Thymus (tissue), 11 donors: ENCODE measurements at regions not wholly inside any gene's neighbourhood (a gene's known extent, or its start where the extent isn't known, plus 50 kb on each side); places are given as distances from the start of the nearest gene placed in this dataset.
"Not testable (repeated sequence)": the region's sequence is repeated elsewhere in the genome, so short reads cannot be mapped to it uniquely, and the experiment has no call there.

Source experiments
- DNase-seq, 9 donors: peaks; one replicate each; pipeline ENCODE4 v3.0.0-alpha.2; 2013; ENCODE audit warnings: low spot score in 9 of 9, low read depth in 6 of 9, missing footprints in 1 of 9
- H3K27ac ChIP-seq, 2 donors: one replicate each; pipeline ENCODE4 v1.5.1; 2013; ENCODE audit warnings: control low read depth in 1 of 2, low read depth in 1 of 2, low read length in 1 of 2, mild to moderate bottlenecking in 1 of 2, moderate library complexity in 1 of 2
- H3K27me3 ChIP-seq, 2 donors: one replicate each; pipeline ENCODE4 v1.5.1; 2013; ENCODE audit warnings: low read length in 1 of 2; ENCODE audit not compliant: control insufficient read depth in 2 of 2, insufficient read depth in 1 of 2
- H3K36me3 ChIP-seq, 2 donors: one replicate each; pipeline ENCODE4 v1.5.1; 2013; ENCODE audit warnings: low read length in 1 of 2, mild to moderate bottlenecking in 1 of 2, moderate library complexity in 1 of 2; ENCODE audit not compliant: control insufficient read depth in 2 of 2, insufficient read depth in 2 of 2
- H3K4me1 ChIP-seq, 2 donors: one replicate each; pipeline ENCODE4 v1.5.1; 2013; ENCODE audit warnings: low read length in 2 of 2; ENCODE audit not compliant: control insufficient read depth in 2 of 2, insufficient read depth in 2 of 2
- H3K4me3 ChIP-seq, 2 donors: one replicate each; pipeline ENCODE4 v1.5.1; 2013; ENCODE audit warnings: low read length in 2 of 2, control low read depth in 1 of 2, mild to moderate bottlenecking in 1 of 2
- H3K9me3 ChIP-seq, 2 donors: one replicate each; pipeline ENCODE4 v1.5.1; 2013; ENCODE audit warnings: low read length in 1 of 2, mild to moderate bottlenecking in 1 of 2; ENCODE audit not compliant: control insufficient read depth in 2 of 2, insufficient read depth in 1 of 2
- WGBS: extraction: QIAGEN DNeasy Blood & Tissue Kit; methylation state at CpG from one replicate; pipeline ENCODE4 v1.1.7; 2013; 5-methylcytosine and 5-hydroxymethylcytosine counted together
- donor health status: healthy.

GRCh38 chr3:182325213-182325950 lies 467.9 kb upstream of the ATP11B start:
- Histone ChIP-seq H3K36me3 (no peaks in the 10 kb centered on the region), H3K9me3 (no peaks in the 10 kb centered on the region), H3K27ac (no peak overlapping the region), H3K4me3 (no peak overlapping the region), H3K4me1 (no peaks in the 10 kb centered on the region), H3K27me3 (no peaks in the 10 kb centered on the region)
- DNase-seq = no peak
- 90% methylated on average over 10 of the region's 10 CpGs for WGBS

GRCh38 chr3:182327196-182327681 lies 466.1 kb upstream of the ATP11B start:
- H3K9me3 ChIP-seq = no peaks in the 10 kb centered on the region
- H3K27me3 ChIP-seq = no peaks in the 10 kb centered on the region
- no peaks in the 10 kb centered on the region for H3K36me3 ChIP-seq
- no peak overlapping the region for H3K4me3 ChIP-seq
- no peak overlapping the region for H3K27ac ChIP-seq
- no peak for DNase-seq
- 65% methylated on average over 10 of the region's 10 CpGs for WGBS
- no peaks in the 10 kb centered on the region for H3K4me1 ChIP-seq

- DNase-seq = no peak
- no peaks in the 10 kb centered on the region for H3K27me3 ChIP-seq
- no peaks in the 10 kb centered on the region for H3K36me3 ChIP-seq
- no peaks in the 10 kb centered on the region for H3K9me3 ChIP-seq
- no peaks in the 10 kb centered on the region for H3K4me1 ChIP-seq
- no peak overlapping the region for H3K27ac ChIP-seq
- H3K4me3 ChIP-seq = no peak overlapping the region
Observed at GRCh38 chr3:182330646-182331045, 462.7 kb upstream of the ATP11B start.

- no peak overlapping the region for H3K4me3 ChIP-seq
- no peaks in the 10 kb centered on the region for H3K36me3 ChIP-seq
- no peaks in the 10 kb centered on the region for H3K27me3 ChIP-seq
- H3K27ac ChIP-seq = no peak overlapping the region
- no peaks in the 10 kb centered on the region for H3K9me3 ChIP-seq
- DNase-seq = no peak
- H3K4me1 ChIP-seq = no peaks in the 10 kb centered on the region
- WGBS = 49% methylated on average over 4 of the region's 4 CpGs
Observed at GRCh38 chr3:182331341-182331740, 462.0 kb upstream of the ATP11B start.

- Histone ChIP-seq H3K4me3 (no peak overlapping the region), H3K27me3 (no peaks in the 10 kb centered on the region), H3K9me3 (no peaks in the 10 kb centered on the region), H3K4me1 (no peaks in the 10 kb centered on the region), H3K36me3 (no peaks in the 10 kb centered on the region), H3K27ac (no peak overlapping the region)
- peak in 1 of 9 donors; percentile 5 for DNase-seq
- WGBS = 74% methylated on average over 1 of the region's 1 CpG
Observed at GRCh38 chr3:182342252-182342651, 451.1 kb upstream of the ATP11B start.

- not testable (repeated sequence) for H3K27ac ChIP-seq
Observed at GRCh38 chr3:182344026-182344425, 449.3 kb upstream of the ATP11B start.

GRCh38 chr3:182349051-182349450 lies 444.3 kb upstream of the ATP11B start:
- DNase-seq = no peak
- Histone ChIP-seq H3K36me3 (no peaks in the 10 kb centered on the region), H3K4me3 (no peak overlapping the region), H3K27ac (no peak overlapping the region), H3K9me3 (no peaks in the 10 kb centered on the region), H3K27me3 (no peaks in the 10 kb centered on the region), H3K4me1 (no peaks in the 10 kb centered on the region)
- WGBS = 33% methylated on average over 2 of the region's 2 CpGs

More at GRCh38 chr3:182344026-182344425, 449.3 kb upstream of the ATP11B start:
- H3K4me1 ChIP-seq, H3K9me3 ChIP-seq, H3K36me3 ChIP-seq, DNase-seq, H3K27me3 ChIP-seq, H3K4me3 ChIP-seq: not testable (repeated sequence)

- H3K27me3 ChIP-seq = no peaks in the 10 kb centered on the region
- H3K4me1 ChIP-seq = no peaks in the 10 kb centered on the region
- 75% methylated on average over 1 of the region's 1 CpG for WGBS
- no peak overlapping the region for H3K4me3 ChIP-seq
- H3K27ac ChIP-seq = no peak overlapping the region
- no peak for DNase-seq
- H3K9me3 ChIP-seq = no peaks in the 10 kb centered on the region
- H3K36me3 ChIP-seq = no peaks in the 10 kb centered on the region
Observed at GRCh38 chr3:182349951-182350517, 443.3 kb upstream of the ATP11B start.

GRCh38 chr3:182357928-182358327 lies 435.4 kb upstream of the ATP11B start:
- H3K4me1 ChIP-seq = no peaks in the 10 kb centered on the region
- no peaks in the 10 kb centered on the region for H3K27me3 ChIP-seq
- 81% methylated on average over 1 of the region's 1 CpG for WGBS
- no peak overlapping the region for H3K4me3 ChIP-seq
- no peak for DNase-seq
- no peaks in the 10 kb centered on the region for H3K36me3 ChIP-seq
- H3K9me3 ChIP-seq = no peaks in the 10 kb centered on the region
- no peak overlapping the region for H3K27ac ChIP-seq
